ENCODE measurements at regions not wholly inside any gene's neighbourhood (a gene's known extent, or its start where the extent isn't known, plus 50 kb on each side); places are given as distances from the start of the nearest gene placed in this dataset.

- H3K4me3 ChIP-seq (ENCODE audit: extremely low read depth in 1 of 4, insufficient read depth in 2 of 4, low read depth in 3 of 4, low read length in 4 of 4), result no peak overlapping the region
- no peak overlapping the region for H2BK12ac ChIP-seq (ENCODE audit: low read depth, low read length)
- no peaks in the 10 kb centered on the region for H4K20me1 ChIP-seq (replicated peaks in 1 of 2; ENCODE audit: control insufficient read depth in 1 of 2, insufficient read depth in 2 of 2, low read length in 2 of 2)
- H3K79me1 ChIP-seq (ENCODE audit: low read depth, low read length), result no peaks in the 10 kb centered on the region
- 79% methylated on average over 2 of the region's 2 CpGs; no CpG with 5 or more reads in 1 of the 2 experiments for WGBS, 2 experiments (ENCODE audit: extremely low coverage in 1 of 2, insufficient coverage in 1 of 2, insufficient read length in 1 of 2, insufficient replicate concordance in 2 of 2, low coverage in 1 of 2, low lambda C conversion rate in 2 of 2, missing lambda C conversion rate in 1 of 2)
- no peak overlapping the region for H3K4me2 ChIP-seq (ENCODE audit: insufficient read depth in 1 of 2, low read depth in 2 of 2, low read length in 2 of 2)
- H3K9me3 ChIP-seq (ENCODE audit: insufficient read depth in 2 of 2, low read depth in 1 of 2, low read length in 1 of 2), result no peaks in the 10 kb centered on the region
- no peak overlapping the region for H2BK15ac ChIP-seq (ENCODE audit: low read length)
- no peak overlapping the region for H4K5ac ChIP-seq (ENCODE audit: insufficient read length, low read depth, low read length)
- no peak for DNase-seq (ENCODE audit: low read depth in 1 of 2, low spot score in 2 of 2)
- H3K79me2 ChIP-seq (ENCODE audit: control insufficient read depth in 1 of 2, insufficient read depth in 2 of 2, low read length in 2 of 2), result no peaks in the 10 kb centered on the region
- no peak overlapping the region for H3K18ac ChIP-seq (ENCODE audit: extremely low read depth, low read length)
- H4K91ac ChIP-seq (replicated peaks; ENCODE audit: insufficient read length, low read length), result no peak overlapping the region
- no peak for FAIRE-seq
- H2BK5ac ChIP-seq (ENCODE audit: low read depth, low read length), result no peak overlapping the region; the same call in 1 of the 2 replicates
- no peaks in the 10 kb centered on the region for H3K27me3 ChIP-seq (replicated peaks in 1 of 4; ENCODE audit: control insufficient read depth in 3 of 4, extremely low read depth in 1 of 4, insufficient read depth in 3 of 4, low read length in 3 of 4)
- no peaks in the 10 kb centered on the region for H3K23me2 ChIP-seq (ENCODE audit: low read depth, low read length)
- no peak overlapping the region for H2AFZ ChIP-seq (ENCODE audit: low read length)
- no peak overlapping the region for H2BK20ac ChIP-seq (ENCODE audit: low read length)
- TF ChIP-seq SP4 (IDR thresholded peaks at IDR 0.05; ENCODE audit: low read length) (no peak), SP1 (IDR thresholded peaks at IDR 0.05; ENCODE audit: low read depth, low read length) (no peak), POLR2AphosphoS5 (IDR thresholded peaks at IDR 0.05; ENCODE audit: low read depth, low read length) (no peak), KDM1A (IDR thresholded peaks at IDR 0.05; ENCODE audit: borderline replicate concordance, low read length) (no peak), CBX8 (IDR thresholded peaks at IDR 0.05; ENCODE audit: borderline replicate concordance, low read depth, low read length) (no peak), CTBP2 (IDR thresholded peaks at IDR 0.05; ENCODE audit: borderline replicate concordance, insufficient read depth, insufficient read length, low read length) (no peak), CHD1 (IDR thresholded peaks at IDR 0.05; ENCODE audit: low read depth, low read length) (no peak), CBX5 (IDR thresholded peaks at IDR 0.05; ENCODE audit: low read depth, low read length) (no peak), SIX5 (IDR thresholded peaks at IDR 0.05; ENCODE audit: low read depth, low read length) (no peak), SRF (IDR thresholded peaks at IDR 0.05; ENCODE audit: low read depth, low read length) (no peak), TAF7 (optimal IDR thresholded peaks at IDR 0.05; ENCODE audit: borderline replicate concordance, low read depth, low read length) (no peak), JUN (IDR thresholded peaks at IDR 0.05; ENCODE audit: low read depth, low read length) (no peak), FOSL1 (IDR thresholded peaks at IDR 0.05; ENCODE audit: insufficient read depth, low read depth, low read length) (no peak), RFX5 (IDR thresholded peaks at IDR 0.05; ENCODE audit: borderline replicate concordance, low read depth, low read length) (no peak)
- no peak overlapping the region for H2AK5ac ChIP-seq (ENCODE audit: low read depth, low read length)
- H3K14ac ChIP-seq (ENCODE audit: insufficient read length), result no peak overlapping the region
- H3K56ac ChIP-seq (replicated peaks; ENCODE audit: insufficient read length, low read depth, low read length), result no peak overlapping the region
- CTCF ChIA-PET (ENCODE audit: partially characterized antibody), result interaction anchor here (1.3 to 1.5 kb wide), 2 partner anchors 74 to 159 kb away, joined by 3 read pairs; no protein-coding TSS in a partner anchor
- no peak overlapping the region for H2BK120ac ChIP-seq (replicated peaks; ENCODE audit: low read depth, low read length)
- no peaks in the 10 kb centered on the region for H3K36me3 ChIP-seq (ENCODE audit: control insufficient read depth in 2 of 4, insufficient read depth in 4 of 4, low read length in 3 of 4)
- no peak overlapping the region for H3K4ac ChIP-seq (replicated peaks; ENCODE audit: insufficient read length, low read depth, low read length)
- H4K8ac ChIP-seq (ENCODE audit: extremely low read depth, insufficient read depth, low read length), result no peak overlapping the region
- H3K23ac ChIP-seq (ENCODE audit: insufficient read length), result no peak overlapping the region
- H3K27ac ChIP-seq (ENCODE audit: low read depth, low read length), result no peak overlapping the region
- H3K4me1 ChIP-seq (replicated peaks in 1 of 4; ENCODE audit: control insufficient read depth in 3 of 4, insufficient read depth in 4 of 4, low read length in 3 of 4), result no peaks in the 10 kb centered on the region
- no peak overlapping the region for H3K9ac ChIP-seq (replicated peaks in 1 of 4; ENCODE audit: extremely low read depth in 1 of 4, low read depth in 3 of 4, low read length in 3 of 4)
- POLR2A ChIA-PET (ENCODE audit: partially characterized antibody), result no interaction called here
Observed at GRCh38 chr5:155101697-155102096, 88.1 kb downstream of the KIF4B start.

All from H1 (cell line).